Stimulated activated CD4-positive, alpha-beta T cell treated with anti-CD3 and anti-CD28 coated beads, Interleukin-1b, Interleukin-23, amount 100 ng/mL, for 48 hours (primary cell): ENCODE measurements at regions not wholly inside any gene's neighbourhood (a gene's known extent, or its start where the extent isn't known, plus 50 kb on each side); places are given as distances from the start of the nearest gene placed in this dataset.
"Not testable (repeated sequence)": the region's sequence is repeated elsewhere in the genome, so short reads cannot be mapped to it uniquely, and the experiment has no call there.

Source experiments
- DNase-seq: peaks from one replicate; pipeline ENCODE4 v3.0.0-alpha.2; 2020

- no peak for DNase-seq
These were observed 500.5 kb upstream of the RAB6C start for GRCh38 chr2:129478902-129479517.

- no peak for DNase-seq
These were observed 499.6 kb upstream of the RAB6C start for GRCh38 chr2:129479892-129480291.

- DNase-seq = no peak
These were observed 498.7 kb upstream of the RAB6C start for GRCh38 chr2:129480790-129481189.

- DNase-seq = no peak
These were observed 497.9 kb upstream of the RAB6C start for GRCh38 chr2:129481306-129482219.

- no peak for DNase-seq
These were observed 496.8 kb upstream of the RAB6C start for GRCh38 chr2:129482626-129483025.

GRCh38 chr2:129483366-129483765 is 496.1 kb upstream of the RAB6C start:
- no peak for DNase-seq

- no peak for DNase-seq
These were observed 494.2 kb upstream of the RAB6C start for GRCh38 chr2:129484999-129485897.

- DNase-seq = no peak
These were observed 491.1 kb upstream of the RAB6C start for GRCh38 chr2:129488376-129488775.

- no peak for DNase-seq
These were observed 488.8 kb upstream of the RAB6C start for GRCh38 chr2:129490641-129491040.

- no peak for DNase-seq
These were observed 488.2 kb upstream of the RAB6C start for GRCh38 chr2:129491308-129491707.

GRCh38 chr2:129492548-129492947 is 486.9 kb upstream of the RAB6C start:
- DNase-seq = no peak

- DNase-seq = no peak
These were observed 479.7 kb upstream of the RAB6C start for GRCh38 chr2:129499747-129500146.

GRCh38 chr2:129502781-129503180 is 476.7 kb upstream of the RAB6C start:
- DNase-seq = no peak

GRCh38 chr2:129504646-129505045 is 474.8 kb upstream of the RAB6C start:
- DNase-seq = no peak

GRCh38 chr2:129518937-129519336 is 460.5 kb upstream of the RAB6C start:
- no peak for DNase-seq

GRCh38 chr2:129532158-129532557 is 447.3 kb upstream of the RAB6C start:
- DNase-seq = not testable (repeated sequence)

GRCh38 chr2:129548880-129549279 is 430.6 kb upstream of the RAB6C start:
- DNase-seq = no peak

GRCh38 chr2:129550536-129550935 is 428.9 kb upstream of the RAB6C start:
- no peak for DNase-seq

GRCh38 chr2:129554373-129554772 is 425.1 kb upstream of the RAB6C start:
- no peak for DNase-seq

GRCh38 chr2:129559101-129559500 is 420.4 kb upstream of the RAB6C start:
- no peak for DNase-seq

- no peak for DNase-seq
These were observed 413.8 kb upstream of the RAB6C start for GRCh38 chr2:129565551-129566109.

GRCh38 chr2:129570812-129571211 is 408.7 kb upstream of the RAB6C start:
- not testable (repeated sequence) for DNase-seq

GRCh38 chr2:129575431-129575830 is 404.0 kb upstream of the RAB6C start:
- no peak for DNase-seq
